T1000 (cell line): ENCODE measurements at regions not wholly inside any gene's neighbourhood (a gene's known extent, or its start where the extent isn't known, plus 50 kb on each side); places are given as distances from the start of the nearest gene placed in this dataset.
"Not testable (repeated sequence)": the region's sequence is repeated elsewhere in the genome, so short reads cannot be mapped to it uniquely, and the experiment has no call there.

ENCODE experiments used
- DNase-seq: peaks from one replicate; lab custom pipeline; 2025; ENCODE audit warnings: mixed read lengths; lab: John Stamatoyannopoulos, UW

DNA sequence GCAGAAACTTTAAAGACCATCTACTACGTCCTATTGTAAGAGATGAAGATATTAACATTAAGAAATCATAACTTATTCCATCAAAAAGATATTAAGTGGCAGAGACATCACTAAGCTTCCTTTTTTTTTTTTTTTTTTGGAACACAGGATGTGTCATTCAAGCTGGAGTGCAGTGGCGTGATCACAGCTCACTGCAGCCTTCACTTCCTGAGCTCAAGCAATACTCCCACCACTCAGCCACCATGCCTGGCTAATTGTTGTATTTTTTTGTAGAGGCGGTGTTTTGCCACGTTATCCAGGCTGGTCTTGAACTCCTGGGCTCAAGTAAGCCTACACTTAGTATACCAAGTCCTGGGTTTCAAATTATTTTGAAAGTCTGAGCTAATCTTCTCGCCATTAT lies 169.7 kb upstream of the KCTD7 start:
- DNase-seq: not testable (repeated sequence)

DNA sequence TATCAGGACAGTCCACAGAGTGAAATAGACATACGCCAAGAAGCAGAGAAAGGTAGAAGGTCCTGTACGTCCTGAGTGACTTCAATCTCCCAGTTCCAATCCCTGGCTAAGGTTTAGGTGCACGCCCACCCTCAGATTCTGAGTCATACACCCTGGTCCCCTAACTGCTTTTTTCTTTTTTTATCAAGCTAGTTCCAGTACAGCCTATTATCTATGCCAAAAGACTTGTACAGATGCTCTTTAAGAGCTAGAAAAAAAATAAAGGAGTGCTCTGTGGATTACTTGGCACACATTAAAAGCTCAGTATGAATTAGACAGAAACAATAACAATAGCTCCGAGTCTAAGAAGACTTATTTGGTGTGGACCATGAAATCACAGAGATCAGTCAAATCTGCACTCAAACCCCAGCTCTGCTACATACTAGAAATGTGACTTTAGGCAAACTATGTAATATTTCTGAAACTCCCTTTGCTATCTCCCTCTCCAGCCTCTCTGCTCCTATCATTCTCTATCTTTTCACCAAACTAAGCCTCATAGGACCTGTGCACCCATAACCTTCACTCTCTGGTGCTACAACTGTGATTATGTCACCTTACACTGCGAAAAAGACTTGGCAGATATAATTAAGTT lies 168.8 kb upstream of the KCTD7 start:
- DNase-seq: not testable (repeated sequence)

DNA sequence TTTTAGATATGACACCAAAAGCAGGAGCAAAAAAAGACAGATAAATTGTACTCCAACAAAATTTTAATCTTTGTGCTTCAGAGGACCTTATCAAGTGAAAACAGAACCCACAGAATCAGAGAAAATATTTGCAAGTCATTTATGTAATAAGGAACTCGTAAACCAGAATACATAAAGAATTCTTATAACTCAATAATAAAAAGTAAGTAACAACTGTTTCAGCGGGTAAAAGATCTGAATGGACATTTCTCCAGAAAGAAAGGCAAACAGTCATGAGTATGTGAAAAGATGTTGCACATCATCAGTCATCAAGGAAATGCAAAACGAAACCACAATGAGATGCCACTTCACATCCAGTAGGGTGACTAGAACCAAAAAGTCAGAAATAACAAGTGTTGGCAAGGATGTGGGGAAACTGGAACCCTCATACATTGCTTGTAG lies 167.7 kb upstream of the KCTD7 start:
- no peak for DNase-seq

DNA sequence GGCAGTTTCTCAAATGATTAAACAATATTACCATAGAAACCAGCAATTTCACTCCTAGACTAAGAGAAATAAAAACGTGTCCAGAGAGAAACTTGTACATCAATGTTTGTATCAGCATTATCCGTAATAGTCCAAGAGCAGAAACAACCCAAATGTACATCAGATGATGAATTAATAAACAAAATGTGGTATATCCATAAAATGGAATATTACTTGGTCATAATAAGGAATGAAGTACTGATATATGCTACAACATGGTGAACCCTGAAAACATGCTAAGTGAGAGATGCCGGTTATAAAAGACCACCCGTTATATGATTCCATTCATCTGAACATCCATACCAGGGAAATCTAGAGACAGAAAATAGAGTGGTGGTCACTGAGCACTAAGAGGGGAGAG lies 167.3 kb upstream of the KCTD7 start:
- not testable (repeated sequence) for DNase-seq

DNA sequence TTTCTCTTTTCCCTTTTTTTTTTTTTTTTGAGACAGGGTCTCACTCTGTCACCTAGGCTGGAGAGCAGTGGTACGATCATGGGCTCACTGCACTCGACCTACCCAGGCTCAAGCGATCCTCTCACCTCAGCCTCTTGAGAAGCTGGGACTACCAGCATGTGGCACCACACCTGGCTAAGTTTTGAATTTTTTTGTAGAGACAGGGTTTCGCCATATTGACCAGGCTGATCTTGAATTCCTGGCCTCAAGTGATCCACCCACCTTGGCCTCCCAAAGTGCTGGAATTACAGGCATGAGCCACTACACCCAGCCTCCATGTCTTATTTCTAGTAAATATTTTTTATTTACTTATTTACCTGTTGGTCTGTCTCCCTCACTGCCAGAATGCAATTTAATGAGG lies 165.8 kb upstream of the KCTD7 start:
- not testable (repeated sequence) for DNase-seq

DNA sequence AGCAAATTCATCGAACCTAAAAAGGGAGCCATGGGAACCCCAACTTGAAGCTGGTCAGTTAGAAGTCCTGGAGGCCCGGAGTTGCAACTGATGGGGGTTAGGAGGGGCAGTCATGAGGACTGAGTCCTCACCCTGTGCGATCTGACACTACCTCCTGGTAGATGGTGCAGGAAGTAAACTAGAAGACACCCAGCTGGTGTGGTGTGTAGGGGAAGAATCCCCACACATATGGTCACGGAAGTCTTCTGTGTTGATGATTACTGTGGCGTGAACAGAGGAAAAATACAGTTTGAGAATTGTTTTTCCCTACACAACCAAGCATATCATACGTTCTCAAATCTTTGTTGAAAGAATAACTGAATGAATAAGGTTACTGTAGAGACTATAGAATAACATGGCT lies 164.6 kb upstream of the KCTD7 start:
- no peak for DNase-seq

DNA sequence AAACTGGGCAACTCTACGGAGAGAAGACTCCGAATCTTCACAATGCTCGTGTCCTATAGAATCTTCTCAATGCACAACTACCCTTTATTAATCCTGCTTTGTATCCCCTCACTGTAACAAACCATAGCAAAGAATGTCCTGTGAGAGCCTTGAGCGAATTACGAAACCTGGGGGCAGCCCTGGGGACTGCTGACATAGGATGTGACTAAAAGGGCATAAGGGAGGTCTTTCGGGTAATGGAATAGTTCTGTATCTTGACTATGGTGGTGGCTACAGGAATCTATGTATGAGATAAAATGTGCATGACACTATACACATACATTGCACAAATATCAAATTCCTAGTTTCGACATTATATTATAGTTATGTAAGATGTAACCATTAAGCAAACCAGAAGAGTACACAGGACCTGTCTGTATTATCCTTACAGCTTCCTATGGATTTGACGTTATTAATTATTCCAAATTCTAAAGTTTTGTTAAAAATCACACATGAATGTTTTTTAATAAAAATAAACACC lies 162.5 kb upstream of the KCTD7 start:
- DNase-seq: no peak

DNA sequence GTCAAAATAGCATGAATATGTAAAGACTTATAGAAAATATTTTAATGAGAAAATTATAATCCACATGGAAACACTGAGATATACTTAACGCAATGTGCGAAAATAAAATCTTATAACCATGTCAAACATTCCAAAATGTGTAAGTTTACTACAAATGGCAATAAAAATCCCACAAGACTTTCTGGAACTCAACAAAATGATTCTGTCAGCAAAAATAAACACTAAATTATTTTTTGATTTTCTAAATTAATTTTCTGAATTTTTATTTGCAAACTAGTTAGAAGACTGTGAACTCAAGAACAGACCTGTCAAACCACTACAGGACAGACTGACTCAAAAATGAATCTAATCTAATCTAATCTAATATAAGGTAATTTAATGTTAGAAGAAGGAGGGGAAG lies 160.8 kb upstream of the KCTD7 start:
- DNase-seq: no peak

DNA sequence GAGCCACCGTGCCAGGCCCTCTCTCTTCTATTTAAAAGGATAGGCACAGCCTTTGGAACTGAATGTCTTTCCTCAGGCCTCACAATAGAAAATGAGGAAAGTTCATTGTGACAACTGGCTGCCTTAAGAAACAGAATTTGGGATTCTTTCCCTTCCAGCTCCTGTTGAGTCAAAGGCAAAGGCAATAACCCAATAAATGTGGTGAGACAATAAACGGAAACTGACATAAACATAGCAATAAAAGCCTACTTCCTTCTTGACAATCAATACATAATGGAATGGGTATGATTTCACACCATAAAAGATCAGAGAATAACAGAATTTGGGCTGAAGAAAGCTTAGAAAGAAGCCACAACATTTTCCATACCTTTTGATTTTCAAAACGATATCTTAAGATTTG lies 155.6 kb upstream of the KCTD7 start:
- not testable (repeated sequence) for DNase-seq

DNA sequence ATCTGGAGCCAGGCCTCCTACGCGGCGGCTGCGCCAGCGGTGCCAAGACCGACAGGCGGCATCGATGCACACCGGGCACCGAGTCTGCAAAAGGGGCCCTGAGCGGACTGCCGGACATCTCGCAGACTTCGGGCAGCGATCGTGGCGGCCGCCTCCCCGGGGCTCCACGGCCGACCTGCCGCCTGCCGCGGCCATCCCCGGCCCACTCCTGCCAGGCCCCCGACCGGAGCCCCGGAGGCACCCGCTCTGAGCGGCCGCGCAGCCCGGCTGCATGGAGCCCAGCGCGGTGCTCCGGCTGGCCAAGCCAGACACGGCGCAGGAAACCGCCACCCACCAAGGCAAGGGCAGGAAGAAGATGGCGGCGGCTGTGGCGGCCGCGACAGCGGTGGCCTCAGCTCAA lies 154.2 kb upstream of the KCTD7 start:
- DNase-seq: no peak

DNA sequence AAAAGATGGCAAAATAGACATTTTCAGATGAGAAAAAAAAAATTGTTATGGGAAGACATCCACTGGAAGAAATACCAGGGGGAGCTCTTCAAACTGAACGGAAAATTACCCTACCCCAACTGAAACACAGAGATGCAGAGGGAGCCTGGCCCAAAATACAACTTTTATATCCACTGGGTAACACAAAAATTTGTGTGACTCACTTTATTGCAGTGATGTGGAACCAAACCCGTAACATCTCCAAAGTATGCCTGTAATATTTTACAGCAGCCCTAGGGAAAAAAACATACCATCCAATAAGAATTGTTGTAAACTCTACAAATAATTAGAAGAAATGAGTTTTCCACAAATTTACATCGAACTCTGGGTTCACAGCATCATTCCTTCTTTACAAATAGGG lies 152.6 kb upstream of the KCTD7 start:
- DNase-seq: not testable (repeated sequence)

DNA sequence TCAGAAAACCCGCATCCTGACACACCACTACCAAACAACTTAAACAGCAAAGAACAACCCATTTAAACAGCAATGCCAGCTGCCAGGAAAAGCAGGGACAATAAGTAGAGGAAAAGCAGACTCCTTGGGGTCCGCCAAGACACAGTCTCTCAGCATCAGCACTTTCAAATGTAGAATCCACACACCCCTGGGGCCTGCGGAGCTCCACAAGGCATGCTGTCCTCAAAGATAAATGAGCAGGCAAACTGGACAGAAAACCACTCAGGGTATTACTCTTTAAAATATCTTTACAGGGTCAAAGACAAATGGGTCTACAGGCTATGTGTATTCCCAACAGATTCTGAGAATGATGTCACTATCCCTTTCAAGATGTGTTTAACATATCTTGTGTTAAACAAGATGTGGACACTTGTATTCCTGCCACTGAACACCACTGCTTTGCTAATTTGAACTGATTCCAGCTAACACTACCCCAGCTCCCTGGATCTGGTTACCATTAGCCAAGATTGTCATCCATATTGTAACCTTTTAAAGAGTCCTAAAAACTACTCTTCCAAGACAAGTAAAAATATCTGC lies 150.8 kb upstream of the KCTD7 start:
- not testable (repeated sequence) for DNase-seq

DNA sequence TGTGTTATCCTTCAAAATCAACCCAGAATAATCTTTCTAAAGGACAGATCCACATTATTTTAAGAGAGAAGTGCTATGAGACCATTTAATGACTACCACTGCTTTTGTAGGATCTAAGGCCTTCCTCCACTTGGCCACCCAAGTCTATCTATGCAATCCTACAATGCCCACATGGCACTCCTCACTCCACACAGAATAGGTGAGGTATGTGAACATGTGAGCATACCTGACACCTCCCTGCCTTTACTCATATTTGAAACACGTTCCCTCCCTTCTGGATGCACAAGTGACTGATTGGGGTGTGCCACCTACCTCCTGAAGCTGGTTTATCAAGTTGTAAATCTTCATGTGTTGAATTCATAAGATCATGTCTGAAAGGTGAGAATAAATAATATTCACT lies 147.5 kb upstream of the KCTD7 start:
- not testable (repeated sequence) for DNase-seq

DNA sequence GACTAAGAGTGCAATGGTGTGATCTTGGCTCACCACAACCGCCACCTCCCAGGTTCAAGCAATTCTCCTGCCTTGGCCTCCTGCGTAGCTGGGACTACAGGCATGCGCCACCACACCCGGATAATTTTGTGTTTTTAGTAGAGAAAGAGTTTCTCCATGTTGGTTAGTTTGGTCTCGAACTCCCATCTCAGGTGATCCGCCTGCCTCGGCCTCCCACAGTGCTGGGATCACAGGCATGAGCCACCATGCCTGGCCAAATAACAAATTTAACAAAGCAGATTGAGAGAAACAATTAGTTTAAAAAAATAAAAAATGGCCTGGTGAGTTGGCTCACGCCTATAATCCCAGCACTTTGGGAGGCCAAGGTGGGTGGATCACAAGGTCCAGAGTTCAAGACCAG lies 139.6 kb upstream of the KCTD7 start:
- DNase-seq: not testable (repeated sequence)

DNA sequence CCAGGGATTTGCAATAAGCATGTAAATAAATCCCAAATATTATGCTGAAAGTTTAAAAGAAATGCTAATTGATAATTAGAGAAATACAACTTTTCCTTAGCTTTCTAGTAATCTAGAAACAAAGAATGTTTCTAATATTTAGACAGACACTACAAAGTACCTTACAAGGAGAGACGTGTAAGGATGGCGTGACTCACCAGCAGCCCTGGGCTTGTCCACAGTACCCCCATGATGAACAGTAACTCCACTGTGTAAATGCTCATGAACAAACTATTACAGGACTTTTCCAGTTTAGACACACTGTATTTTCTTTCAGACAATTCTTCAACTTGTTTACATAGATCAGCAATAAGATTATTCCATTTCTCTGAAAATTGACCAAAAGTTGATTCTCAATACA lies 138.9 kb upstream of the KCTD7 start:
- not testable (repeated sequence) for DNase-seq

DNA sequence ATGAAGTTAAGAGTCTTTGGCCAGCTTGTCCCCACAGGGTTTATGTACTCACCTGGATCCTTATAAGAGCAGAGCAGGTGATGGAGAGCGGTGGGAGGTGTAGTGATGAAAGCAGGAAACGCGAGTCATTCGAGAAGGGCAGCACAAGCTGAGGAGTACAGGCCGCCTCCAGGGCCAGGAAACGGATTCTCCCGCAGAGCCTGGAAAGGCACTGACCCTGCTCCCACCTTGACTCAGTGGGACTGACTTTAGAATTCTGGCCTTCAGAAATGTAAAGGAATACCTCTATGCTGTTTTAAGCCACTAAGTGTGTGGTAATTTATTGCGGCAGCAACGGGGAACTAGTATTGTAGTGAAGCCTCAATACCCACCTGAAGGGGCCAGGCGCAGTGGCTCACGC lies 137.7 kb upstream of the KCTD7 start:
- not testable (repeated sequence) for DNase-seq

DNA sequence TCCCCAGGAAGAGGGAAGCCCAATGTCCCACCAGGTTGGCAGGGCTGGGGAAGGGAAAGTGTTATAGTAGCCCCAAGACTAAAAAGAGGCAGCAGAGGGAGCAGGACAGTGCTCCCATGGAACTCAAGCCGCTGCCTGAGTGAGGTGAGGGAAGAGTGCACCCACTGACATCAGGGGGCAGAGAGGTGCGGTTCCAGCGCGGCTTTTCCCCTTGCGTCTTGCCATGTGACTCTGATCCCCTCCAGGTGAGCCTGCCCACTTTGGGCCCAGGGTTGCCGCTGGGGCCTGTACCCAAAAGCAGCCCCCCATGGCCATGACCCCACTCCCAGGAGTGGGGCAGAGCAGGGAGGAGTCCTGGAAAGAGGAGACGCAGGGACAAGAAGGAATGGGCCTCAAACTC lies 136.3 kb upstream of the KCTD7 start:
- DNase-seq: not testable (repeated sequence)

DNA sequence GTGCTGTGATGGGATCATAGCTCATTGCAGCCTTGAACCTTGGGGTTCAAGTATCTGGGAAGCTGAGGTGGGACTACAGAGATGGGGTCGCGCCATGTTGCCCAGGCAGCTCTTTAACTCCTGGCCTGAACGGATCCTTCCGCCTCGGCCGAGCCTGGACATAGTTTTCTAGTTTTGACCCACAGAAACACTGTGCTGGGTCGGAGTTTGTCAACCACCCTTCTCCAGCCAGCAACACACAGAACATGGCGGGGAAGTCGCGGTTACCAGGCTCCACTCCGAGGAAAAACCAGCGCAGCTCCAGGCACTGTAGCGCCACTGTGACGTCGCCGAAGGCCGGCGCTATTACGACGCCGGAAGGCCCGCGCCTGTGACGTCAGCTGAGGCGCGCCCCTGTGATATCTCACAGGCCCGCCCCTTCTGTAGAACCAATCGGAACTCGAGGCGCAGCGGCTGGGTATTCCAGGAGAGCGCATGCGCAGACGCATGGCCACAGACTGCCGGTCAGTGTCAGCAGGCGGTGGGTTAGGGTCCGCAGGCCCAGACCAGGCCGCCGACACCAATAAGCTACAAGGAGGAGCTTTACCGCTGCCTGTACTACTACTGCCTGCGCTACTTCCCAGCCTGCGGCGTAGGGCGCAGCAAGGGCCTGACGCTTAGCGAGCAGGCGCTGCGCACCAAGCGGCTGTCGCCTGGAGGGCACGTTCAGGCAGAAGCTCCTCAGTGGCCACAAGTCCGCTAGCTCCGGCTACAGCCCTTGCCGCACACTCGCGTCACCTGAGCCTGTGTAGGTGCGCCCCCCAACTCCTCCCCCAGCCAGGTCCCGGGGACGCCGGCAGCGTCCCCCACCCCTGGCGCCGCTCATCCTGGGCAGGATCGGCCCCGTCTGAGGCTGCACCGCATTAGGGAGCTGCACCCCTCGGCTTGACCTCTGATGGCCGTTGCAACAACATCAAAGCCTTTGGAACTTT lies 135.2 kb upstream of the KCTD7 start:
- DNase-seq: peak; percentile 88

DNA sequence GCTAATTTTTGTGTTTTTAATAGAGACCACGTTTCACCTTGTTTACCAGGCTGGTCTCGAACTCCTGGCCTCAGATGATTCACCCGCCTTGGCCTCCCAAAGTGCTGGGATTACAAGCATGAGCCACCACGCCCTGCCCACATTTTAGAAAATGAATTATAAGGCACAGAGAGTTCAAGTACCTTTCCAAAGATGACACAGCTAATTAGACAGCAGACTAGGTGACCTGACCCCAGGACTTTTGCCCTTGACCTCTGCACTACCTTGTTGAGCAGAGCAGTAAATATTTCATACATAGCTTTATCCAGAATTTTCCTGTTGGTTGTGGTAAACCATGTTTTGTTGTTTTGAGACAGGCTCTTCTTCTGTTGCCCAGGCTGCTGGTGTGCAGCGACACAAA lies 131.3 kb upstream of the KCTD7 start:
- no peak for DNase-seq

DNA sequence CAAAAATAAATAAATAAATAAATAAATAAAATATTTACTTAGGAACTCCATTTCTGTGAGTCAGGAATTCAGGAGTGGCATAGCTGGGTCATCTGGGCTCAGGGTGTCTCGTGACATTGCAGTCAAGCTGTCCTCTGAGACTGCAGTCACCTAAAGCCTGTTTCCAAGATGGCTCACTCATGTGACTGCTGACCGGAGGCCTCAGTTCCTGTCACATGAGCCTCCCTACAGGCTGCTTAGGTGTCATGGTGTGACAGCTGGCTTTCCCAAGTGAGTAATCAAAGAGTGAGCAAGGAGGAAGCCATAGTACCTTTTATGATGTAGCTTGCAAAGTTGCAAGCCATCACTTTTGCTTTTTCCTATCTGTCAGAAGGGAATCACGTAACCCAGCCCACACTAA lies 128.6 kb upstream of the KCTD7 start:
- DNase-seq: no peak

DNA sequence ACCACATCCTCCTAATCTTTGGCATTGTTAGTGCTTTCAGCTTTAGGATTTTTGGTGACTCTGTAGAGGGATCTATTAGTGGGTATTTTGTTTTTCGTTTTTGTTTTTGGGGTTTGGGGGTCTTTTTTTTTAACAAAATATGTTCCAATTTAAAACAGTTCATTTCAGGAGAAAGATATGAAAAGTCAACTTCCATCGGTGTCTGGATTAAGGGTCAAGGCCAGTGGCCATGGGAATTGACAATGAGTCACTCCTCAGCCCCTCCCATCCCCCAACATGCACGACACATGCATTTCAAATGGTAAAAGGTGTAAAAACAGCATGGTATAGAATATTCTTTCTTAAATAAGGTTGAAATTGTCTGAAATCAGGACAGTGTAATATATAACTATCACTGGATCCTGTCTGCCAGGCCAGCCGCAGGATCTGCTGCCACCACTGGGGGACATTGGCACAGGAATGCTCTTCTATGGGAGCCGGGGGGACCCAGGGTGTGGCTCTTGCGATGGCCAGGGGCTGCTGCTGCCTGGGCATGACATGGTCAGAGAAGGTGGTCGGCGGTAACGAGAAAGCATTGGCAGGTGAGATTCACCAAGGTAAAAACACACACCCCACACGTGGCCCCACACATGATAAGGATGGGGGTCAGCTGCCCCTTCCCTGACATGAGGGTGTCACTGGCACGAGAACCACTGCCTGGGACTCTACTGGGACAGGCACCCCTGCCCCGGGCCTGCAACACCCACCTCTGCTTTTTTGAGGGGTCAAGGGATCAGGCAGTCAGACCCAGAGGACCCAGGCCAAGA lies 126.2 kb upstream of the KCTD7 start:
- DNase-seq: no peak

DNA sequence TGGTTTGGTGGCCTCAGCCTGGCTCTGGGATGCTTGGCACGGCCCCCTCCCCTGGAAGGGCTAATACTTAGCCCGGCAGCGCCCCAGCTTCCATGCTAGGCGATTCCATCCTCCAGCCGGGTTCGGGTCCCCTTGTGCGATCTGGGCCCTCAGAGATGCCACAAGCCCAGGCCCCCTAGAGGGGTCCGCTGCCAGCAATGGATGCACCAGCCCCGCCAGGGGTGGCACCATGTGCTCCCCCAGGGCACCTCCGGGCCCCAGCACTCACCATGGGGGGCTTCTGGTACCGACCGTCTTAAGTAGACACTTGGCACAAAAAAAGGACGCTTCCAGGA lies 125.7 kb upstream of the KCTD7 start:
- no peak for DNase-seq
